ENCODE measurements at regions not wholly inside any gene's neighbourhood (a gene's known extent, or its start where the extent isn't known, plus 50 kb on each side); places are given as distances from the start of the nearest gene placed in this dataset.

DNA sequence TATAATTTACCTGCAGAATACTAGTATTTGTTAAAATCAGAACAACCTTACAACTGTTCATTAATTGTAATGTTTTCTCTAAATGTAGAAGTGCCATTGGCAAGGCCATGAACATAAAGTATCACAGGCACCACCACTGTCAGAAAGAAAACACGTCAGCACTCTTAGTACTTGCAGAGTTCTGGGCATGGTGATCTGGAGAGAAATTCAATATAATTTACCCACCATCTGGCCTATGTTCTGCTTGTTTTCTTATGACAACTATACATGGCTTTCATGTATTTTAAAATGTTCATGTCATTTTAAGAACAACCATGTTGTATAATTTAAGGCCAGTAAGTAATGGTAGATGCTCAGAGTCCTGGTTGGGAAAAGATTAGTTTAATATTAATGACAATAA, 114.2 kb upstream of the SULT1C3 start:
- no peak for DNase-seq
- Histone ChIP-seq H3K9me2 (replicated peaks; ENCODE audit: insufficient read depth, low read length) (no peaks in the 10 kb centered on the region), H3F3A (ENCODE audit: insufficient read depth, low read length) (no peaks in the 10 kb centered on the region), H3K36me3 (replicated peaks; ENCODE audit: insufficient read depth, low read length) (no peaks in the 10 kb centered on the region), H3K4me3 (ENCODE audit: low read length) (no peak overlapping the region), H3K79me2 (ENCODE audit: low read length) (no peaks in the 10 kb centered on the region), H2AFZ (ENCODE audit: low read length) (no peak overlapping the region), H4K20me1 (ENCODE audit: insufficient read depth, low read length) (no peaks in the 10 kb centered on the region), H3K27me3 (replicated peaks; ENCODE audit: insufficient read depth, low read length) (no peaks in the 10 kb centered on the region), H3K4me1 (ENCODE audit: low read length) (no peaks in the 10 kb centered on the region), H3K9ac (ENCODE audit: low read length) (no peak overlapping the region), H3K27ac (ENCODE audit: low read length) (no peak overlapping the region), H3K9me3 (replicated peaks; ENCODE audit: insufficient read depth, low read length) (no peaks in the 10 kb centered on the region), H3K4me2 (ENCODE audit: low read depth, low read length) (no peak overlapping the region)
- TF ChIP-seq, protein P1, sequence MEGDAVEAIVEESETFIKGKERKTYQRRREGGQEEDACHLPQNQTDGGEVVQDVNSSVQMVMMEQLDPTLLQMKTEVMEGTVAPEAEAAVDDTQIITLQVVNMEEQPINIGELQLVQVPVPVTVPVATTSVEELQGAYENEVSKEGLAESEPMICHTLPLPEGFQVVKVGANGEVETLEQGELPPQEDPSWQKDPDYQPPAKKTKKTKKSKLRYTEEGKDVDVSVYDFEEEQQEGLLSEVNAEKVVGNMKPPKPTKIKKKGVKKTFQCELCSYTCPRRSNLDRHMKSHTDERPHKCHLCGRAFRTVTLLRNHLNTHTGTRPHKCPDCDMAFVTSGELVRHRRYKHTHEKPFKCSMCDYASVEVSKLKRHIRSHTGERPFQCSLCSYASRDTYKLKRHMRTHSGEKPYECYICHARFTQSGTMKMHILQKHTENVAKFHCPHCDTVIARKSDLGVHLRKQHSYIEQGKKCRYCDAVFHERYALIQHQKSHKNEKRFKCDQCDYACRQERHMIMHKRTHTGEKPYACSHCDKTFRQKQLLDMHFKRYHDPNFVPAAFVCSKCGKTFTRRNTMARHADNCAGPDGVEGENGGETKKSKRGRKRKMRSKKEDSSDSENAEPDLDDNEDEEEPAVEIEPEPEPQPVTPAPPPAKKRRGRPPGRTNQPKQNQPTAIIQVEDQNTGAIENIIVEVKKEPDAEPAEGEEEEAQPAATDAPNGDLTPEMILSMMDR (IDR thresholded peaks at IDR 0.05; ENCODE audit: low read length): no peak
- TF ChIP-seq EZH2 (optimal IDR thresholded peaks at IDR 0.05; ENCODE audit: low read depth, low read length): no peak
- no peak for TF ChIP-seq EZH2phosphoT487 (IDR thresholded peaks at IDR 0.05; ENCODE audit: low read length)

DNA sequence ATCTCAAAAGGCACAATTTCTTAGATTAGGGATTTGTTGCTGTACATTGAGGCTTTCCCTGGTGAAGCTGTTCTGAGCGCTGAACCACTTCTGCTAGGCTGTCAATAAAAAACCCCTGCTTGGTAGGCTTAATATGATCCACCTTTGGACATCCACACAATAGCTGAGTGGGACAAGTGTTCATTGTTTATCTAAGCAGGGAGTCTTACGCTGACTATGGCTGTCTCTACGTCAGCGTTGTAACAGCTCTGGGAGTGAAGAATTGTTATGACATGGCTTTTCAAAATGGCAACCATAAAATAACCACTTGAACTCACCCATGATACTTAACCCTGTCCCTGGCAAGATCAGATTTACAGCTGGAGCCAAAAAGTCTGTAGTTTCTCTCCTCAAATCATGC, 111.5 kb upstream of the SULT1C3 start:
- DNase-seq: no peak
- Histone ChIP-seq H3K9me3 (replicated peaks; ENCODE audit: insufficient read depth, low read length) (no peaks in the 10 kb centered on the region), H2AFZ (ENCODE audit: low read length) (no peak overlapping the region), H3F3A (ENCODE audit: insufficient read depth, low read length) (no peaks in the 10 kb centered on the region), H3K27ac (ENCODE audit: low read length) (no peak overlapping the region), H3K27me3 (replicated peaks; ENCODE audit: insufficient read depth, low read length) (no peaks in the 10 kb centered on the region), H3K4me2 (ENCODE audit: low read depth, low read length) (no peak overlapping the region), H3K79me2 (ENCODE audit: low read length) (no peaks in the 10 kb centered on the region), H3K36me3 (replicated peaks; ENCODE audit: insufficient read depth, low read length) (no peaks in the 10 kb centered on the region), H3K4me1 (ENCODE audit: low read length) (no peaks in the 10 kb centered on the region), H3K4me3 (ENCODE audit: low read length) (no peak overlapping the region), H3K9me2 (replicated peaks; ENCODE audit: insufficient read depth, low read length) (no peaks in the 10 kb centered on the region), H3K9ac (ENCODE audit: low read length) (no peak overlapping the region), H4K20me1 (ENCODE audit: insufficient read depth, low read length) (no peaks in the 10 kb centered on the region)
- TF ChIP-seq, protein P1 (IDR thresholded peaks at IDR 0.05; ENCODE audit: low read length): no peak
- TF ChIP-seq EZH2 (optimal IDR thresholded peaks at IDR 0.05; ENCODE audit: low read depth, low read length): no peak
- TF ChIP-seq EZH2phosphoT487 (IDR thresholded peaks at IDR 0.05; ENCODE audit: low read length): no peak

DNA sequence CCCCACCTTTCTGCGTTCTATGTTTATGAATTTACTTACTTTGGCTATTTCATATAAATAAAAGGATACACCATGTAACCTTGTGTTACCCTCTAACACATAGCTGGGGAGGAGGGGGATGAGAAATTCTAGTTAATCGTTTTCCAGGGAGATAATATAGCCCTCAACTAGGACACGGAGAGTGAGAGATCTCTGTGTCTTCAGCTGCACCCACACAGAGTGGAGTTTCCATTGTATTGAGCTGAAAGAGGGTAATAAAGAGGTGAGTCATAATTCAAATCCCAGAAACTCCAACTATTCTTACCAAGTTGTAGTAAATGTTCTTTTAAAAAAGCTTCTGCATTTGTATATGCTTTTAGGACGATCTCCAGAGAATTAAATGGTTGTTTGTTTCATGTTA, 110.1 kb upstream of the SULT1C3 start:
- no peak overlapping the region for H3K9ac ChIP-seq (ENCODE audit: low read length)
- H3K9me2 ChIP-seq (replicated peaks; ENCODE audit: insufficient read depth, low read length): no peaks in the 10 kb centered on the region
- TF ChIP-seq EZH2 (optimal IDR thresholded peaks at IDR 0.05; ENCODE audit: low read depth, low read length) (no peak), EZH2phosphoT487 (IDR thresholded peaks at IDR 0.05; ENCODE audit: low read length) (no peak)
- TF ChIP-seq, protein P1 (IDR thresholded peaks at IDR 0.05; ENCODE audit: low read length): no peak
- H3K27ac ChIP-seq (ENCODE audit: low read length): no peak overlapping the region
- no peaks in the 10 kb centered on the region for H3K4me1 ChIP-seq (ENCODE audit: low read length)
- H3K9me3 ChIP-seq (replicated peaks; ENCODE audit: insufficient read depth, low read length): no peaks in the 10 kb centered on the region
- H3K36me3 ChIP-seq (replicated peaks; ENCODE audit: insufficient read depth, low read length): no peaks in the 10 kb centered on the region
- H2AFZ ChIP-seq (ENCODE audit: low read length): no peak overlapping the region
- H4K20me1 ChIP-seq (ENCODE audit: insufficient read depth, low read length): no peaks in the 10 kb centered on the region
- no peaks in the 10 kb centered on the region for H3K27me3 ChIP-seq (replicated peaks; ENCODE audit: insufficient read depth, low read length)
- no peak overlapping the region for H3K4me2 ChIP-seq (ENCODE audit: low read depth, low read length)
- no peaks in the 10 kb centered on the region for H3K79me2 ChIP-seq (ENCODE audit: low read length)
- no peak overlapping the region for H3K4me3 ChIP-seq (ENCODE audit: low read length)
- H3F3A ChIP-seq (ENCODE audit: insufficient read depth, low read length): no peaks in the 10 kb centered on the region
- no peak for DNase-seq

All from MM.1S (cell line).